ENCODE measurements at regions not wholly inside any gene's neighbourhood (a gene's known extent, or its start where the extent isn't known, plus 50 kb on each side); places are given as distances from the start of the nearest gene placed in this dataset.

- TF ChIP-seq CTCF (IDR thresholded peaks at IDR 0.05) (no peak), TCF7L2 (IDR thresholded peaks at IDR 0.05; ENCODE audit: low read depth, low read length) (no peak), POLR2AphosphoS5 (IDR thresholded peaks at IDR 0.05; ENCODE audit: low read depth, low read length) (no peak)
These were observed 293.3 kb downstream of the METTL15 start for GRCh38 chr11:28401446-28401845.
